H9 (cell line): ENCODE measurements at regions not wholly inside any gene's neighbourhood (a gene's known extent, or its start where the extent isn't known, plus 50 kb on each side); places are given as distances from the start of the nearest gene placed in this dataset.

ENCODE experiments used
- DNase-seq: peaks from one replicate; pipeline ENCODE4 v3.0.0-alpha.2; 2017
- H2AFZ ChIP-seq: one replicate; pipeline ENCODE4 v1.6.1; 2013; ENCODE audit warnings: mild to moderate bottlenecking, low read length, control low read depth, moderate library complexity
- H2AK5ac ChIP-seq: 2 replicates; pipeline ENCODE4 v1.6.1; 2013; ENCODE audit warnings: low read length, control low read depth, mixed read lengths; ENCODE audit not compliant: insufficient read length
- H2BK120ac ChIP-seq: one replicate; pipeline ENCODE4 v1.6.1; 2013; ENCODE audit warnings: low read depth, mild to moderate bottlenecking, low read length, control low read depth, inconsistent platforms; ENCODE audit not compliant: poor library complexity, severe bottlenecking
- H2BK12ac ChIP-seq: 2 replicates; pipeline ENCODE4 v1.6.1; 2013; ENCODE audit warnings: low read length, control low read depth, mixed read lengths, low read depth; ENCODE audit not compliant: insufficient read length
- H2BK15ac ChIP-seq: 2 replicates; pipeline ENCODE4 v1.6.1; 2013; ENCODE audit warnings: low read depth, low read length, control low read depth
- H2BK20ac ChIP-seq: one replicate; pipeline ENCODE4 v1.6.1; 2013; ENCODE audit warnings: low read depth, mild to moderate bottlenecking, low read length, control low read depth, inconsistent platforms; ENCODE audit not compliant: poor library complexity, severe bottlenecking
- H2BK5ac ChIP-seq: 2 replicates; pipeline ENCODE4 v1.6.1; 2013; ENCODE audit warnings: low read length, control low read depth, mixed read lengths; ENCODE audit not compliant: insufficient read length
- H3K14ac ChIP-seq: 2 replicates; pipeline ENCODE4 v1.6.1; 2013; ENCODE audit warnings: low read length, control low read depth; ENCODE audit not compliant: insufficient read depth
- H3K18ac ChIP-seq: 2 replicates; pipeline ENCODE4 v1.6.1; 2013; ENCODE audit warnings: low read depth, mild to moderate bottlenecking, mixed read lengths, low read length, control low read depth; ENCODE audit not compliant: insufficient read length
- H3K23ac ChIP-seq: 2 replicates; pipeline ENCODE4 v1.6.1; 2013; ENCODE audit warnings: low read length, control low read depth, mixed read lengths, low read depth; ENCODE audit not compliant: insufficient read length
- H3K23me2 ChIP-seq: 2 replicates; pipeline ENCODE4 v1.6.1; 2013; ENCODE audit warnings: low read depth, mild to moderate bottlenecking, mixed read lengths, low read length, control low read depth; ENCODE audit not compliant: insufficient read length, poor library complexity, severe bottlenecking
- H3K27ac ChIP-seq: 2 replicates; pipeline ENCODE4 v1.5.1; 2013; ENCODE audit warnings: low read length, control low read depth, mixed read lengths, low read depth; ENCODE audit not compliant: insufficient read length
- H3K27me3 ChIP-seq: 2 replicates; pipeline ENCODE4 v1.6.1; 2013; ENCODE audit warnings: low read length, control low read depth, inconsistent platforms; ENCODE audit not compliant: insufficient read depth
- H3K4ac ChIP-seq: 2 replicates; pipeline ENCODE4 v1.6.1; 2013; ENCODE audit warnings: low read depth, mild to moderate bottlenecking, control low read depth, inconsistent platforms, low read length, moderate library complexity
- H3K4me1 ChIP-seq: 2 replicates; pipeline ENCODE4 v1.6.1; 2013; ENCODE audit warnings: low read length, control low read depth, inconsistent platforms; ENCODE audit not compliant: insufficient read depth
- H3K4me2 ChIP-seq: 2 replicates; pipeline ENCODE4 v1.6.1; 2013; ENCODE audit warnings: low read length, control low read depth, mixed read lengths; ENCODE audit not compliant: insufficient read length, insufficient read depth
- H3K56ac ChIP-seq: 2 replicates; pipeline ENCODE4 v1.6.1; 2013; ENCODE audit warnings: low read depth, mild to moderate bottlenecking, mixed read lengths, low read length, control low read depth; ENCODE audit not compliant: insufficient read length
- H3K79me1 ChIP-seq: 2 replicates; pipeline ENCODE4 v1.6.1; 2013; ENCODE audit warnings: low read depth, mild to moderate bottlenecking, moderate library complexity, low read length, control low read depth, inconsistent platforms; ENCODE audit not compliant: insufficient read depth, poor library complexity, severe bottlenecking
- H3K79me2 ChIP-seq: 2 replicates; pipeline ENCODE4 v1.6.1; 2013; ENCODE audit warnings: low read length, control low read depth, inconsistent platforms; ENCODE audit not compliant: insufficient read depth
- H3K9ac ChIP-seq: 2 replicates; pipeline ENCODE4 v1.6.1; 2013; ENCODE audit warnings: low read length, control low read depth, mixed read lengths; ENCODE audit not compliant: insufficient read length; ENCODE audit errors: extremely low read depth
- H3K9me3 ChIP-seq: one replicate; pipeline ENCODE4 v1.6.1; 2013; ENCODE audit warnings: low read depth, low read length, inconsistent platforms; ENCODE audit not compliant: control insufficient read depth
- H3T11ph ChIP-seq: one replicate; pipeline ENCODE4 v1.6.1; 2013; ENCODE audit warnings: mild to moderate bottlenecking, low read length, control low read depth, inconsistent platforms
- H4K20me1 ChIP-seq: one replicate; pipeline ENCODE4 v1.6.1; 2013; ENCODE audit not compliant: control insufficient read depth, insufficient read length, insufficient read depth
- H4K5ac ChIP-seq: 2 replicates; pipeline ENCODE4 v1.6.1; 2013; ENCODE audit warnings: low read depth, mild to moderate bottlenecking, mixed read lengths, low read length, control low read depth; ENCODE audit not compliant: insufficient read length
- H4K8ac ChIP-seq: replicated peaks from 2 replicates; pipeline ENCODE4 v1.6.1; 2013; ENCODE audit warnings: low read length, control low read depth, mixed read lengths, low read depth; ENCODE audit not compliant: insufficient read length
- H4K91ac ChIP-seq: 2 replicates; pipeline ENCODE4 v1.6.1; 2013; ENCODE audit warnings: low read depth, mild to moderate bottlenecking, moderate library complexity, mixed read lengths, low read length, control low read depth; ENCODE audit not compliant: insufficient read length
- H3K27ac Mint-ChIP-seq, 3 experiments: 2 replicates in 2 of 3; 3 replicates in 1 of 3; pipeline ENCODE4 v1.8.0; 2020 to 2021; ENCODE audit warnings: mixed read lengths in 3 of 3, mild to moderate bottlenecking in 1 of 3, moderate library complexity in 1 of 3
- H3K27me3 Mint-ChIP-seq: 2 replicates; pipeline ENCODE4 v1.8.0; 2021; ENCODE audit warnings: low read depth, mild to moderate bottlenecking, moderate library complexity, mixed read lengths
- H3K36me3 Mint-ChIP-seq, 3 experiments: 2 replicates in 2 of 3; 3 replicates in 1 of 3; pipeline ENCODE4 v1.8.0; 2020 to 2021; ENCODE audit warnings: low read depth in 3 of 3, mixed read lengths in 3 of 3; ENCODE audit not compliant: insufficient read depth in 1 of 3
- H3K4me1 Mint-ChIP-seq, 2 experiments: 2 replicates each; pipeline ENCODE4 v1.8.0; 2020; ENCODE audit warnings: mixed read lengths in 2 of 2
- H3K4me3 Mint-ChIP-seq, 2 experiments: 2 replicates in 1 of 2; 3 replicates in 1 of 2; pipeline ENCODE4 v1.8.0; 2020 to 2021; ENCODE audit warnings: mild to moderate bottlenecking in 2 of 2, mixed read lengths in 2 of 2, moderate library complexity in 1 of 2
- H3K9me3 Mint-ChIP-seq, 2 experiments: 2 replicates in 1 of 2; 3 replicates in 1 of 2; pipeline ENCODE4 v1.8.0; 2020; ENCODE audit warnings: mild to moderate bottlenecking in 2 of 2, mixed read lengths in 2 of 2, moderate library complexity in 1 of 2
- CTCF ChIP-seq: fragments of 200-600 bp; sonication (generic); conservative IDR thresholded peaks from 3 replicates; pipeline ENCODE4 v1.8.0; 2021; ENCODE audit warnings: antibody characterized with exemption, mild to moderate bottlenecking
- WGBS: extraction: QIAGEN DNeasy Blood & Tissue Kit; methylation state at CpG from one replicate; pipeline ENCODE4 v1.1.7; 2013; ENCODE audit warnings: missing lambda C conversion rate, low lambda C conversion rate, mixed read lengths; ENCODE audit not compliant: insufficient read length; ENCODE audit errors: extremely low coverage; 5-methylcytosine and 5-hydroxymethylcytosine counted together

- H2BK12ac ChIP-seq = no peak overlapping the region
- no peak overlapping the region for H2BK20ac ChIP-seq
- Mint-ChIP-seq H3K4me1 (no peaks in the 10 kb centered on the region), H3K4me3 (no peak overlapping the region), H3K36me3 (no peaks in the 10 kb centered on the region), H3K9me3 (no peaks in the 10 kb centered on the region), H3K27me3 (no peaks in the 10 kb centered on the region), H3K27ac (no peak overlapping the region)
- H2BK5ac ChIP-seq = no peak overlapping the region
- no peak overlapping the region for H2BK15ac ChIP-seq
- no peak overlapping the region for H4K5ac ChIP-seq
- no peak overlapping the region for H3K23ac ChIP-seq
- H3K9ac ChIP-seq = no peak overlapping the region
- no peak overlapping the region for H2AFZ ChIP-seq
- H3T11ph ChIP-seq = no peak overlapping the region
- no peak overlapping the region for H3K18ac ChIP-seq
- no peak overlapping the region for H2BK120ac ChIP-seq
- H4K91ac ChIP-seq = no peak overlapping the region
- H3K23me2 ChIP-seq = no peaks in the 10 kb centered on the region
- H3K4ac ChIP-seq = no peak overlapping the region
- H3K56ac ChIP-seq = no peak overlapping the region
- no peaks in the 10 kb centered on the region for H3K79me2 ChIP-seq
- no peak overlapping the region for H2AK5ac ChIP-seq
- H4K8ac ChIP-seq = no peak overlapping the region
- H4K20me1 ChIP-seq = no peaks in the 10 kb centered on the region
- H3K4me1 ChIP-seq = no peaks in the 10 kb centered on the region
- no peak for DNase-seq
- TF ChIP-seq CTCF = no peak
- H3K27ac ChIP-seq = no peak overlapping the region
- no CpG with 5 or more reads among the region's 10 CpGs for WGBS
- no peaks in the 10 kb centered on the region for H3K27me3 ChIP-seq
- no peak overlapping the region for H3K4me2 ChIP-seq
- H3K9me3 ChIP-seq = no peaks in the 10 kb centered on the region
- H3K14ac ChIP-seq = no peak overlapping the region
- no peaks in the 10 kb centered on the region for H3K79me1 ChIP-seq
Observed at GRCh38 chr20:10812759-10813327, 139.0 kb upstream of the JAG1 start.
